NOMO-1 (cell line): ENCODE measurements at regions not wholly inside any gene's neighbourhood (a gene's known extent, or its start where the extent isn't known, plus 50 kb on each side); places are given as distances from the start of the nearest gene placed in this dataset.
"Not testable (repeated sequence)": the region's sequence is repeated elsewhere in the genome, so short reads cannot be mapped to it uniquely, and the experiment has no call there.

ENCODE experiments used
- DNase-seq, 2 experiments: peaks; one replicate each; lab custom pipeline; 2025; ENCODE audit not compliant: unreplicated experiment in 2 of 2; lab: John Stamatoyannopoulos, UW

DNA sequence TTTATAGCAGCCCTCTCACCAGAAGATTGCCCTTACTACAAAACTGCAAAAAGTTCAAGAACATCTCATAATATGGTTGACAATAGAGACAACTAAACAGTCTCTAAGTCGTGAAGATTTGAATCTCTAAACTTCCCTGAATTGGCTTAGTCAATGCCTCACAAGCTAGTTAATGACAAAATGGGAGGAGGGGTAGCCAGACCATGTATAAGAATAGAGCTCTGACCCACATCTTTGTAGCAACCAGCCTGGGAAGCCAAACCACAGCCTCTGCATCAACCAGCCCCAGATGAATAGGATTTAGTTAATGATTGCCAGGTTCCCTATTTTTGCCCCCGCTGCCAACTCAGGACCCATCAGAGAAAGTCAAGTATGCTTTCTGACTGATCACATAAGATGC, 1265.9 kb upstream of the PCDH10 start:
- not testable (repeated sequence) for DNase-seq

GRCh38 chr4:131925662-131926061, 1223.4 kb upstream of the PCDH10 start:
- not testable (repeated sequence) for DNase-seq

DNA sequence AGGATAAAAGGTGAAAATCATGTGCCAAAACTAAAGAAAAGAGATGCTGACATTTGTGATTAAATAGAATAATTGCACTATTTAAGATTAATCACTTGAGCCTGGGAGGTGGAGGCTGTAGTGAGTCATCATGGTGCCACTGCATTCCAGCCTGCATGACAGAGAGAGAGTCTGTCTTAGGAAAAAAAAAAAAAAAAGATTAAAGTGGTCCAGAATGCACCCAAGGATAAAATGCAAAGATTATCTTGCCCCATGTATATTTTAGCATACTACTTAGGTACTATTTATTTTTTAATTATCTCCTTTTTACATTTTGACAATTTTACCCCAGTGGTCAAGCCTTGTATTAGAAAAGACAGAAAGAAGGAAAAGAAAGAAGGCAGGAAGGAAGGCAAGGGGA, 1181.4 kb upstream of the PCDH10 start:
- not testable (repeated sequence) for DNase-seq

DNA sequence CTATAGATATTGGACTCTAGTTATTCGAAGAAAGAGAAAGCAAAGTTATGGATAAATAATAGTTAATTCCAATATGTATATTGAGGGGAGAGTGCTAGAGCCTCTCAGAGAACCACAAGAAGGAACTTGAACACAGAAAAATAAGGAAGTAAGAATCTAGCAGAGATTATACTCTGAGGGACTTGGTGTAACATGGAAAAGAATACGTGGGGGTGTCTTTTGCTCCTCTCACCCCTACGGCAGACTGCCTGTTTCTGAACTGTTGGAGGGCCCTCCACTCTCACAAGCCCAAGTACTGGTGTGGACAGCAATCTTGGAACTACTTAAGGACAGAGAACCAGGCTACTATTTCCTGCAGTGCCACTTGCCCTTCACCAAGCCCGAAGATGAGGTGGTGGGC, 1174.4 kb upstream of the PCDH10 start:
- no peak for DNase-seq

- not testable (repeated sequence) for DNase-seq
Observed at GRCh38 chr4:131975276-131976132, 1173.6 kb upstream of the PCDH10 start.

DNA sequence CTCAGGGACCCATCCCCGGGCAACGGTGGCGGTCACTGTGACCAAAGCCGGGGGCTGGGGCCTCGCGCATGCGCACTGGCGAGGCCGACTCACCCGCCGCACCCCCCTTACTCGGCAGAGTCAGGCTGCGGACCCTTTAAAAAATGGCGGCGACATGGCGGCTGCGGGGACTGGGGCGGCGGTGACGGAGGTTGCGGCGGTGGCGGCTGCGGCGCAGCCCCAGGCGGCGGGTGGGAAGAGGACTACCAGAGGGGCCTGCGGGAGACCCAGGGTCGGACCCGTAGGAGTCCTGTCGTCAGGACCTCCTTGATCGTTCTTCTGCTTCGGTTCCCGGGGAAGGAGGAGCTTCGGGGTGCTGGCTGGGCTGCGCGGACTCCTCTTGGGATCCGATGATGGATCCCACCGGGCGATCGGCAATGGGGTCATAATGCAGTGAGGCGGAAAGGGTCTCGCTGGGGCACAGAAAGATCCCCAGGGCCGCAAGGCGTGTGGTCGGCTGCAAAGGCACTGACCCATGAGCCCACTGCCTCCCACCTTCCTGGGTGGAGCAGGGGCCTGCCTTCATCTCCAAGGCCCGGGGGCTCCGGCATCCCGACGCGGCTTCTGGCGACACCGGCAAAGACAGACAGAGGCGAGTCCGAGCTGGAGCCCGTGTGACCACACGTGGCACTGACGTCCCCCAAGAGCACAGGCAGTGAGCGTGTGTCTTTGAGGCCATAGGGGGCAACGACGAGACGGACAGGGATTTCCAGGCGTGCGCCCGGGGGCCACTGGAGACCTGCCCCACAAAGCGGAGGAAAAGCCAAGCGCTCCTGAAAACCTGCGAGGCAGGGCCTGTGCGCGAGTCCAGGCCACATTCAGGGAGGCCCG, 1172.7 kb upstream of the PCDH10 start:
- DNase-seq: not testable (repeated sequence)

GRCh38 chr4:131978120-131978519, 1171.0 kb upstream of the PCDH10 start:
- DNase-seq: no peak

DNA sequence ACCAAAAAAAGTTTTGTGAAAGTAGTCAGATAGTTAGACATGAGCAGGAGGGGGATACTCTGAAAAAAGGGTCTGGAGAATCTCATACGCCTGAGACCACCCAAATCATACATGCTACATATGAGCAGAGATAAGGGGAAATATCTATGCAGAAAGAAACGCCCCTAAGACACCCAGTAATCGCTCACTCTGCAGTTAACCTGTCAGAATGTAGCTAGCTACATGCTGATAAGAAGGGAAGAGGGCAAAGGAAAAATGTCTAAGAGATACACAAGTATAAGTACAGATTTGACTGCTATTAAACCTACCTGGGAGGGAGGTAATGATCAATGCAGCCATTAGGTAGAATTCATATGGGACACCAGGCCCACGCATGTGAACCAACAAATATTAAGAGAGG, 1159.5 kb upstream of the PCDH10 start:
- no peak for DNase-seq

- no peak for DNase-seq
Observed at GRCh38 chr4:132001542-132001941, 1147.6 kb upstream of the PCDH10 start.

GRCh38 chr4:132003593-132003992, 1145.5 kb upstream of the PCDH10 start:
- no peak for DNase-seq

GRCh38 chr4:132015321-132015720, 1133.8 kb upstream of the PCDH10 start:
- DNase-seq: no peak

DNA sequence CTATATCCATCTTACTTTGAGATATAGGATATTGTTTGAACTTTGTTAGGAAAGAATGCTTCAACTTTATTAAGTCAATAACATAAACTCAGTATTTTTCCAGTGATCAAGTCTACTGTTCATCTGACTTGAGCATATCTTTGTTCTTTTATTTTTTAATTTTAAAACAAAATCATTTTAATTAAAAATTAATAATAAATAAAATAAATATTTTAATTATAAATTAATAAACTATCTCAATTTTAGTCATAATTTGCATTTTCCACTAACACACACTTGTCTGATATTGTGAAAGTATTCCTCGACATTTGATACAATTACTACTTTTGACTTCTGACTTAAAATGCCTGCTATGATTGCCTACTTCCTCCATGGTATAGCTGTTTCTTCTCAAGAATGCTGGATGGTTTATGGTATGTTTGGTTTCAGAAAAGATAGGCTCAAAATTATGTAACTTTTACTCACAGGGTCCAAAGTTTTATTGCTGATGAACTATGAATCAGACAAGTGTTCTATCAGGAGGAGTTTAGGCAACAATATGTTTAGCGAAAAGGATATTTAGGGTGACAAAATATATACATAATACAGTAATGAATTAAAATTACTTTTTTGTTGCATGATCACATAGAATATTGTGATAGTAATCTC, 1132.3 kb upstream of the PCDH10 start:
- DNase-seq: no peak

DNA sequence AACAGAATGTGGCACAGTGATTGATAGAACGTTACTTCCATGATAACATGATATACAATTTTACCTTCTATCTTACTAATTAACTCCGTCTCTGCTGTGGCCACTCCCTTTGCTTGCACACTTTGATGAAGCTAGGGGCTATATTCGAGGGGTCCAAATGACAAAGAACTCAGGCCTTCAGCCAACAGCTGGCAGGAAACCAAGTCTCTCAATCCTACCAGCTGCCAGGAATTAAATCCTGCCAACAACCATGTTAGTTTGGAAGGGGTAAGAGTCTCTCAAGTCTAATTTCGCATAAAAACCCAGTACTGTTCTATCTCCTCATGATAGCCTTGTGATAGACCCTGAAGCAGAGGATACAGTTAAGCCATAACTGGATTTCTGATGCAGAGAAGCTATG, 1122.9 kb upstream of the PCDH10 start:
- no peak for DNase-seq

DNA sequence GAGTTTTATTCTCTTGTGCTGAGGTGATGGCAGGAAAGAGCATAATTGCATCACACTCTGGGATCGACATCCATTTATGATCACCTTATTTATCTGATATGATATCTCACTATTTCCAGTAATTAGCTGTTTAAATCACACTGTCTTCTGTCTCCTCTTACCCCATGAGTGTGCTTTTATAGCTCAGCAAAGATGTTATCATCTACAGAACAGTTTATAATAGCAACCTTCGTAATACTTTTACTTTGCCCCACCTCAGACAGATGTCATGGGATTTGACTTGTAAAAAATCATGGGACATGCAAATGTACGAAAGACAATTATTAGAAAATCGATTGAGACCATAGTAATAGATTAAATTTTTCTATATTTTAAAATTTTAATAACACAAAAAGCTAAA, 1122.3 kb upstream of the PCDH10 start:
- DNase-seq: no peak

DNA sequence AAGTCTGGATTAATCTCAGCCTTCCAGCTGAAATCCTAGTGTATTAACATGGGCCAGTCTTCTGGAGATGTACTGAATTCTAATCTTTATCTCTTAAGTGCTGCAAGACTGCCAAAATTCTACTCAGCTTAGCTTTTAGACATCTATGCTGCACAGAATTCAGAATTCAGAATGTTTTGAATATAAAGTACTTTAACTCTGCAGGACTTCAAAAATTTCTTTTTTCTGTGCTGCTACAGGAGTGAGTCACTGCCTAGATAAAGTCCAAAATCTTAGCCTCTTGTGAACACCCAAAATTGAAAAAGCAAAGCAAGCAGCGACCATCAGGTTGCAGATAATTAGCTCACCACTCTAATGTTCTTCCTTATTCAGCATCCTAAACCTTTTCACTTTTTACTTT, 1092.6 kb upstream of the PCDH10 start:
- DNase-seq: no peak

DNA sequence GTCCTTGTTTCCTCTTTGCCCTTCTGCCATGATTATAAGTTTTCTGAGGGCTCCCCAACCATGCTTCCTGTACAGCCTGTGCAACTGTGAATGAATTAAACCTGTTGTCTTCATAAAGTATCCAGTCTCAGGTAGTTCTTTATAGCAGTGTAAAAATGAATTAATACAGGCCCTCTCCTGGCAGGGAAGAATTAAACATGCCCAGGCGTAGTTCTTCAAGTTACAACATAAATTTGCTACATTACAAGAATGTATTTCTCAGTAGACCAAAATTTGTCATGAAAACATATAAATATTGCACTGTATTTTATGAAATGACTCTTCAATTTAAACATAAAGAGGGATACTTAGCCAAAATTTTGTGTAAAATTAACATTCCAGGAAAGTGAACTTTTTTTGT, 1089.9 kb upstream of the PCDH10 start:
- no peak for DNase-seq

DNA sequence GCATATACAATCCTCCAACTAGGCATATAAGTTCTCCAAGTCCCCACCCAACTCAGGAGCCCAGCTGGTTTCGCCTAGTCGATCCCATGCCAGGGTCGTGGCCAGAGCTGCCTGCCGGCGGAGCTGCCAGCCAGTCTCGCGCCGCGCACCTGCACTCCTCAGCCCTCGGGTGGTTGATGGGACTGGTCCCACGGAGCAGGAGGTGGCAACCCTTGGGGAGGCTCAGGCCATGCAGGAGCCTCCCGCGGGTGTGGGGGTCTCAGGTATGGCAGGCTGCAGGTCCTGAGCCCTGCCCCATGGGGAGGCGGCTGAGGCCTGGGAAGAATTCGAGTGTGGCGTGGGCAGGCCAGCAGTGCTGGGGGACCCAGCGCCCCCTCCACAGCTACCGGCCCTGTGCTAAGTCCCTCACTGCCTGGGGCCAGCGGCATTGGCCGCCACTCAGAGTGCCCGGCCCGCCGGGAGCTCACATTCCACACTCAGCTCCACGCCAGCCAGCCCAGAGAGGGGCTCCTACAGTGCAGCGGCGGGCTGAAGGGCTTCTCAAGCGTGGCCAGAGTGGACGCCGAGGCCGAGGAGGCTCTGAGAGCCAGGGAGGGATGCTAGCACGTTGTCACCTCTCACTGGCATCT, 1086.4 kb upstream of the PCDH10 start:
- DNase-seq: no peak

- DNase-seq: no peak
Observed at GRCh38 chr4:132063829-132064228, 1085.3 kb upstream of the PCDH10 start.

DNA sequence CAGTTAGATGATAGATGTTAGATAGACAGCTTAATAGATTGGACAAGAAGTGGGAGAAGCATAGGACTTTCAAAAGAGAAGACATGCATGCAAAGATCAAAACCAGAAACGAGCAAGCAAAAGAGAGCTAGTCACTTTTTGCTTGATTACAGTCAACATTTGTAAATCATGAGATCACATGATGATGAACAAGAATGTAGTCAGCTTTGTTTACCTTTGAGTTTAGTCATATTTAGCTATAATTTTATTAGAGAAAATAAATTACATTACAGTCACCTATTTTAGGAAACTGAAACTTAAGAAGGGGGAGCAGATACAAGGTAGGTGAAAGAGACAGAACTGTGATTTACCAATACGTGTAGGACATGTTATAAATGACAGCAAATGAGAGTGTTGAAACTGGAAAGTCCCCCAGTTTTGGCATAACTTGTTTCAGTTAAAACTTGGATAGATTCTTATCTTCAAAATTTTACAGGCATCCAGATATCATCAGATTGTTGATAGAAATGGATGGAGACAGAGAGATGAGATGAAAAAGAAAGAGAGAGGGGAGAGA, 1083.1 kb upstream of the PCDH10 start:
- no peak for DNase-seq

DNA sequence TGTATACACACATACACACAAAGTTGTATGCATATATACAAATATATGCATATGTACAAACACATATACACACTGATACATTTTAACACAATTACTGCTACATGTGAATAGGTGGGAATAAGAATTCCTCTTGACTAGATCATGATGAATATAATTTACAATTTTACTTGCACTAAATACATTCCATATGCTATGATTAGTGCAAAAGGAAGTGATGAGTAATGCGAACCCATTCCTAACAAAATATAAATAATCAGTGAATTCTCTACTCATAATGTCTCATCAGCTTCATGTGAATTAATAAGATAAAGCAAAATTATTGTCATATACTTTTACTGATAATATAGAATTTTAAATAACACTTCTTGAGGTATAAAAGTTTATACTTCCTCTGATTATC, 1077.3 kb upstream of the PCDH10 start:
- no peak for DNase-seq

DNA sequence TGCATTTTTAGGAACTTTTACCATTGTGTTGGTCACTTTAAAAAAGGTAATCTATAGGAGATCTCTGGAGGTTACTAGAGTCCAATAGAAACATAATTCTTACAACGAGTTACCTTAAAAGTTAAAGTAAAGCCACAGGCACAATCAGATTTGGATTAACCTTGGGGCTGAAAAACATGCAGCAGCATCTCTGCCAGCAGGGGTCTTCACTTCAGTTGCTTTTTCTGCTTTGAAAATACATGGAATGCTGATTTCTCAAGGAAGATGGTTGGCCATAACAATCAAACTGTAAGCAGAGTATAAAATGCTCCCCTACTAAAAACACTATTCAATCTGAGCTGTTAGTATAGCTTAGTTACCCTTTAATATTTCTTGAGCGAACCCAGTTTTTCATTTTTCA, 1072.3 kb upstream of the PCDH10 start:
- DNase-seq: no peak
